Endothelial cell of umbilical vein (primary cell): ENCODE measurements at regions not wholly inside any gene's neighbourhood (a gene's known extent, or its start where the extent isn't known, plus 50 kb on each side); places are given as distances from the start of the nearest gene placed in this dataset.

Experiments
- BruUV-seq: library from RNA; stranded (reverse); fragments of 400-500 nt; replicated peaks from 2 replicates; lab custom pipeline; 2021; lab: Mats Ljungman, UMichigan
- CTCF ChIA-PET: fragments of 300-600, 350-600 bp; sonication (Branson Sonifier 250); formaldehyde crosslinking; loops from one replicate; lab custom pipeline; 2021; ENCODE audit warnings: antibody characterized with exemption, inconsistent platforms; lab: Charles Lee
- POLR2A ChIA-PET: fragments of 300-600, 350-600 bp; sonication (Branson Sonifier 250); formaldehyde crosslinking; loops from one replicate; lab custom pipeline; 2021; ENCODE audit warnings: antibody characterized with exemption, inconsistent platforms; lab: Charles Lee
- DNase-seq: peaks from one replicate; pipeline ENCODE4 v3.0.0-alpha.2; 2011; ENCODE audit warnings: low read depth, low spot score
- FAIRE-seq: peaks from 2 replicates; lab custom pipeline; 2011; peaks lifted over from hg19 to GRCh38; lab: Jason Lieb, UNC
- H2AFZ ChIP-seq: 2 replicates; pipeline ENCODE4 v1.6.0; 2012; ENCODE audit warnings: low read depth, low read length, control low read depth, inconsistent platforms
- H3K27ac ChIP-seq: 2 replicates; pipeline ENCODE4 v1.5.1; 2011; ENCODE audit warnings: low read depth, mild to moderate bottlenecking, control low read depth, low read length, moderate library complexity; ENCODE audit not compliant: insufficient read depth
- H3K27me3 ChIP-seq, 2 experiments: 2 replicates each; pipeline versions ENCODE4 v1.6.0 to v1.6.1; 2011; ENCODE audit warnings: low read length in 2 of 2, mixed read lengths in 1 of 2; ENCODE audit not compliant: control insufficient read depth in 2 of 2, insufficient read depth in 2 of 2
- H3K36me3 ChIP-seq, 2 experiments: 2 replicates in 1 of 2; 3 replicates in 1 of 2; pipeline ENCODE4 v1.5.1; 2011; ENCODE audit warnings: low read length in 2 of 2, mild to moderate bottlenecking in 1 of 2, moderate library complexity in 1 of 2; ENCODE audit not compliant: control insufficient read depth in 2 of 2, insufficient read depth in 2 of 2; ENCODE audit errors: extremely low read depth in 1 of 2
- H3K4me1 ChIP-seq: 3 replicates; pipeline ENCODE4 v1.5.1; 2011; ENCODE audit warnings: mild to moderate bottlenecking, low read length; ENCODE audit not compliant: control insufficient read depth, insufficient read depth; ENCODE audit errors: extremely low read depth
- H3K4me2 ChIP-seq: 2 replicates; pipeline ENCODE4 v1.6.1; 2011; ENCODE audit warnings: low read length, control low read depth, mixed read lengths; ENCODE audit not compliant: insufficient read depth
- H3K4me3 ChIP-seq, 3 experiments: fragments of 200-600 bp in 1 of 3; sonication (generic), shearing (Covaris generic) in 1 of 3; replicated peaks in 1 of 3; 2 replicates each; pipeline ENCODE4 v1.5.1; 2011 to 2016; ENCODE audit warnings: control low read depth in 3 of 3, low read length in 3 of 3, mild to moderate bottlenecking in 2 of 3, inconsistent platforms in 1 of 3, low read depth in 1 of 3, moderate library complexity in 1 of 3; ENCODE audit not compliant: insufficient read depth in 1 of 3
- H3K79me2 ChIP-seq: 2 replicates; pipeline ENCODE4 v1.6.0; 2012; ENCODE audit warnings: low read length, inconsistent platforms; ENCODE audit not compliant: control insufficient read depth, insufficient read depth
- H3K9ac ChIP-seq: replicated peaks from 2 replicates; pipeline ENCODE3; 2011; ENCODE audit warnings: low read length, control low read depth; ENCODE audit not compliant: insufficient read depth; ENCODE audit errors: extremely low read depth
- H3K9me1 ChIP-seq: replicated peaks from 3 replicates; pipeline ENCODE4 v1.6.0; 2011; ENCODE audit warnings: mild to moderate bottlenecking, low read length; ENCODE audit not compliant: control insufficient read depth, insufficient read depth; ENCODE audit errors: extremely low read depth
- H3K9me3 ChIP-seq: replicated peaks from 2 replicates; pipeline ENCODE4 v1.5.1; 2012; ENCODE audit warnings: low read length, inconsistent platforms; ENCODE audit not compliant: control insufficient read depth, insufficient read depth
- H4K20me1 ChIP-seq: replicated peaks from 2 replicates; pipeline ENCODE3; 2011; ENCODE audit warnings: mild to moderate bottlenecking, low read length; ENCODE audit not compliant: control insufficient read depth, insufficient read depth; ENCODE audit errors: extremely low read depth
- CTCF ChIP-seq, 2 donors: IDR thresholded peaks; 1 replicate in 1 of 2; 2 replicates in 1 of 2; pipeline ENCODE4 v1.5.1; 2011; ENCODE audit warnings: low read length in 2 of 2, mild to moderate bottlenecking in 2 of 2, moderate library complexity in 2 of 2, control low read depth in 1 of 2, inconsistent platforms in 1 of 2, low read depth in 1 of 2; ENCODE audit not compliant: insufficient read depth in 1 of 2; ENCODE audit errors: extremely low read depth in 1 of 2
- EZH2 ChIP-seq: IDR thresholded peaks from 2 replicates; pipeline ENCODE4 v1.6.1; 2012; ENCODE audit warnings: borderline replicate concordance, low read depth, mild to moderate bottlenecking, moderate library complexity, low read length, inconsistent platforms; ENCODE audit not compliant: severe bottlenecking
- FOS ChIP-seq: IDR thresholded peaks from 2 replicates; pipeline ENCODE4 v1.6.1; 2011; ENCODE audit warnings: mild to moderate bottlenecking, low read length, moderate library complexity, borderline replicate concordance; ENCODE audit not compliant: insufficient read depth
- GATA2 ChIP-seq: IDR thresholded peaks from 2 replicates; pipeline ENCODE4 v1.7.0; 2011; ENCODE audit warnings: low read depth, mild to moderate bottlenecking, moderate library complexity, mixed read lengths, low read length; ENCODE audit not compliant: insufficient read length, insufficient read depth
- JUN ChIP-seq: IDR thresholded peaks from 2 replicates; pipeline ENCODE4 v1.6.1; 2011; ENCODE audit warnings: borderline replicate concordance, low read depth; ENCODE audit not compliant: insufficient read length, insufficient read depth
- MAX ChIP-seq: IDR thresholded peaks from 2 replicates; pipeline ENCODE4 v1.6.1; 2011; ENCODE audit not compliant: insufficient read depth, insufficient read length
- MYC ChIP-seq: IDR thresholded peaks from one replicate; pipeline ENCODE4 v1.6.1; 2011; ENCODE audit warnings: mild to moderate bottlenecking, low read depth, low read length
- POLR2A ChIP-seq: IDR thresholded peaks from 2 replicates; pipeline ENCODE4 v1.6.1; 2012; ENCODE audit warnings: low read depth, mild to moderate bottlenecking, control low read depth, low read length
- POLR2AphosphoS5 ChIP-seq: IDR thresholded peaks from 2 replicates; pipeline ENCODE4 v1.6.1; 2012; ENCODE audit warnings: low read depth, mild to moderate bottlenecking, control low read depth, low read length, moderate library complexity; ENCODE audit not compliant: insufficient read depth
- dilution Hi-C: fragments of 300-500 bp; cut with MboI; formaldehyde crosslinking; loops from one replicate; pipeline ENCODE4 v1.15.0; 2019; ENCODE audit warnings: low sequenced_read_pairs; ENCODE audit not compliant: extremely low pct_ligation_motif_present
- intact Hi-C: fragments of 100-400 bp; cut with micrococcal nuclease; formaldehyde crosslinking; loops from one replicate; pipeline ENCODE4 v1.10.0; 2022

GRCh38 chr6:3908961-3909360, 59.8 kb downstream of the FAM50B start:
- Histone ChIP-seq H3K79me2 (peaks cover 63% of the 10 kb centered on the region), H3K4me3 (peak overlapping the region in 1 of 3 experiments; percentile 89), H3K36me3 (no peaks in the 10 kb centered on the region), H3K4me2 (peak overlapping the region; percentile 99), H2AFZ (no peak overlapping the region), H3K9ac (no peak overlapping the region), H3K9me1 (no peaks in the 10 kb centered on the region), H3K9me3 (no peaks in the 10 kb centered on the region), H3K27me3 (no peaks in the 10 kb centered on the region), H4K20me1 (no peaks in the 10 kb centered on the region), H3K27ac (no peak overlapping the region), H3K4me1 (peaks cover 69% of the 10 kb centered on the region)
- DNase-seq (no peak), FAIRE-seq (no peak)
- no TSS peak for BruUV-seq
- ChIA-PET POLR2A (no interaction called here), CTCF (interaction anchor here (1.1 to 7.2 kb wide), 8 partner anchors 13 to 629 kb away, joined by 3 to 81 read pairs (median 4); partner anchors contain the start of gene FAM50B)
- dilution Hi-C loops, result no loop called here
- no peak for TF ChIP-seq POLR2A
- TF ChIP-seq EZH2, result no peak
- no peak for TF ChIP-seq MYC
- TF ChIP-seq GATA2, result no peak
- TF ChIP-seq FOS, result no peak
- no peak for TF ChIP-seq CTCF (IDR thresholded peaks at IDR 0.05; ENCODE audit: extremely low read depth in 1 of 2, insufficient read depth in 1 of 2, low read depth in 1 of 2, low read length in 2 of 2)
- no peak for TF ChIP-seq JUN
- TF ChIP-seq POLR2AphosphoS5, result no peak
- no peak for TF ChIP-seq MAX
- intact Hi-C loops, result no loop called here
